KMS-11 (cell line): ENCODE measurements at regions not wholly inside any gene's neighbourhood (a gene's known extent, or its start where the extent isn't known, plus 50 kb on each side); places are given as distances from the start of the nearest gene placed in this dataset.

Source experiments
- H2AFZ ChIP-seq: fragments of 200-600 bp; sonication (generic); 2 replicates; pipeline ENCODE4 v1.6.1; 2016; ENCODE audit warnings: antibody characterized with exemption, mixed run types, low read depth
- H3K27ac ChIP-seq: fragments of 200-600 bp; sonication (generic); 2 replicates; pipeline ENCODE4 v1.6.1; 2016; ENCODE audit warnings: mild to moderate bottlenecking, mixed run types
- H3K27me3 ChIP-seq: fragments of 200-600 bp; sonication (generic); 2 replicates; pipeline ENCODE4 v1.6.1; 2017; ENCODE audit warnings: mild to moderate bottlenecking, low read depth, mixed run types, moderate library complexity; ENCODE audit not compliant: insufficient read depth
- H3K36me3 ChIP-seq: fragments of 200-600 bp; sonication (generic); 2 replicates; pipeline ENCODE4 v1.6.1; 2017; ENCODE audit warnings: mild to moderate bottlenecking, mixed run types; ENCODE audit not compliant: insufficient read depth
- H3K4me1 ChIP-seq: fragments of 200-600 bp; sonication (generic); 2 replicates; pipeline ENCODE4 v1.6.1; 2016; ENCODE audit warnings: mild to moderate bottlenecking, low read depth, mixed run types; ENCODE audit not compliant: poor library complexity, severe bottlenecking
- H3K4me2 ChIP-seq: fragments of 200-600 bp; sonication (generic); 2 replicates; pipeline ENCODE4 v1.7.0; 2016; ENCODE audit warnings: mild to moderate bottlenecking, mixed run types
- H3K4me3 ChIP-seq: fragments of 200-600 bp; sonication (generic); IDR thresholded peaks from 2 replicates; pipeline ENCODE4 v1.6.1; 2017; ENCODE audit warnings: low read depth, low read length, mixed read lengths; ENCODE audit not compliant: insufficient read depth
- H3K79me2 ChIP-seq: fragments of 200-600 bp; sonication (generic); 2 replicates; pipeline ENCODE4 v1.6.1; 2016; ENCODE audit warnings: low read depth, mixed run types; ENCODE audit not compliant: insufficient read depth
- H3K9ac ChIP-seq: fragments of 200-600 bp; sonication (generic); 2 replicates; pipeline ENCODE4 v1.6.1; 2016; ENCODE audit warnings: mild to moderate bottlenecking, mixed run types
- H4K20me1 ChIP-seq: fragments of 200-600 bp; sonication (generic); 2 replicates; pipeline ENCODE4 v1.6.1; 2016; ENCODE audit warnings: mild to moderate bottlenecking, mixed run types; ENCODE audit not compliant: insufficient read depth
- CTCF ChIP-seq: fragments of 200-600 bp; sonication (generic); conservative IDR thresholded peaks from 2 replicates; pipeline ENCODE4 v1.6.1; 2017; ENCODE audit warnings: low read depth, mild to moderate bottlenecking, antibody characterized with exemption, low read length, moderate library complexity, mixed read lengths

DNA sequence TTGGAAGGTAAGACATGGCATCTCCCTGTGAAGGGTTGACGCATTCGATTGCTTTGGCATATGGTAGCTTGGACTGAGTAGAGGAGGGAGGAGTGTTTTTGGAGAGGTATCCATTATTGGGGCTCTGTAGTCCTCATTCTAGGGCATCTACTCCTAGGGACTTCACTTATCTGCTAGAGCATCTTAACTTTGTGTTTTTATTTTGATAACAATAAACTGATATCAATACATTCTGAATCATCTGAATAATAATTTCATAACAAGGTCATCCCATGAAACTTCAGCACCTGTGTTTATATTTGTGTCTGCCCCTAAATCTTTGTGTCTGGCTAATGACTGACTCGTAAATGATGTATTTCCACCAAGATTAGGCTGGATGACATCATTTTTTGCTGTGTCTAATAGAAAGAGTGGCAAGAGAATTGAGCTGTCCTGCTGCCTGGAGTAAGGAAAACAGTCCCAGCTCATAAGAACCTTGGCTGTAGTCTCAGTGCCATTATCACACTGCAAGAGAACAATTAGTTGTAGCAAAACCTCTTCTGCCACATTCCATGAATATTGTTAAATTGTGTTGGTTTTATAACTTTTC, 288.5 kb downstream of the PRL start:
- Histone ChIP-seq H3K79me2 (no peaks in the 10 kb centered on the region), H3K4me1 (no peaks in the 10 kb centered on the region), H3K27me3 (no peaks in the 10 kb centered on the region), H3K4me2 (no peak overlapping the region), H3K9ac (no peak overlapping the region), H4K20me1 (no peaks in the 10 kb centered on the region), H3K36me3 (no peaks in the 10 kb centered on the region), H3K27ac (no peak overlapping the region), H2AFZ (no peak overlapping the region), H3K4me3 (no peak overlapping the region)
- no peak for TF ChIP-seq CTCF

- Histone ChIP-seq H3K36me3 (no peaks in the 10 kb centered on the region), H3K27me3 (no peaks in the 10 kb centered on the region), H3K27ac (no peak overlapping the region), H3K4me3 (no peak overlapping the region), H3K79me2 (no peaks in the 10 kb centered on the region), H3K9ac (no peak overlapping the region), H3K4me2 (no peak overlapping the region), H4K20me1 (no peaks in the 10 kb centered on the region), H3K4me1 (no peaks in the 10 kb centered on the region), H2AFZ (no peak overlapping the region)
- no peak for TF ChIP-seq CTCF
These were observed 286.7 kb downstream of the PRL start for GRCh38 chr6:22010102-22010501.

- H3K79me2 ChIP-seq, result no peaks in the 10 kb centered on the region
- no peak overlapping the region for H3K9ac ChIP-seq
- TF ChIP-seq CTCF, result no peak
- H3K27ac ChIP-seq, result no peak overlapping the region
- no peaks in the 10 kb centered on the region for H3K4me1 ChIP-seq
- H3K36me3 ChIP-seq, result no peaks in the 10 kb centered on the region
- no peak overlapping the region for H2AFZ ChIP-seq
- H3K4me3 ChIP-seq, result no peak overlapping the region
- H4K20me1 ChIP-seq, result no peaks in the 10 kb centered on the region
- H3K4me2 ChIP-seq, result no peak overlapping the region
- no peaks in the 10 kb centered on the region for H3K27me3 ChIP-seq
These were observed 281.6 kb downstream of the PRL start for GRCh38 chr6:22015216-22015615.

GRCh38 chr6:22015944-22016343, 280.9 kb downstream of the PRL start:
- Histone ChIP-seq H3K36me3 (no peaks in the 10 kb centered on the region), H3K4me2 (no peak overlapping the region), H3K79me2 (no peaks in the 10 kb centered on the region), H3K27me3 (no peaks in the 10 kb centered on the region), H3K4me3 (no peak overlapping the region), H3K9ac (no peak overlapping the region), H3K27ac (no peak overlapping the region), H4K20me1 (no peaks in the 10 kb centered on the region), H3K4me1 (no peaks in the 10 kb centered on the region), H2AFZ (no peak overlapping the region)
- no peak for TF ChIP-seq CTCF
